HEK293 (cell line): ENCODE measurements at regions not wholly inside any gene's neighbourhood (a gene's known extent, or its start where the extent isn't known, plus 50 kb on each side); places are given as distances from the start of the nearest gene placed in this dataset.
A peak's percentile ranks its signal among the peaks of the same experiment; 100 is the strongest.

ENCODE experiments used
- CTCF ChIA-PET: fragments of 350-600 bp; formaldehyde crosslinking; extraction: SDS; loops from one replicate; lab custom pipeline; 2021; ENCODE audit warnings: antibody characterized with exemption; lab: Yijun Ruan, JAX
- POLR2A ChIA-PET: fragments of 300-600 bp; formaldehyde crosslinking; extraction: SDS; loops from one replicate; lab custom pipeline; 2020; ENCODE audit warnings: antibody characterized with exemption, inconsistent platforms; lab: Yijun Ruan, JAX
- H3K27ac ChIP-seq: fragments of 200-500 bp; sonication (Bioruptor generic); 2 replicates; pipeline ENCODE4 v1.5.1; 2014; ENCODE audit warnings: low read depth, low read length, control low read depth, inconsistent platforms; ENCODE audit errors: extremely low read depth
- H3K36me3 ChIP-seq, 2 experiments: fragments of 200-500 bp in 1 of 2; sonication (Bioruptor generic) in 1 of 2; 1 replicate in 1 of 2; 2 replicates in 1 of 2; pipeline ENCODE4 v1.5.1; 2014 to 2017; ENCODE audit warnings: inconsistent platforms in 2 of 2, low read length in 2 of 2; ENCODE audit not compliant: control insufficient read depth in 2 of 2, insufficient read depth in 1 of 2
- H3K4me1 ChIP-seq: fragments of 200-500 bp; sonication (Bioruptor generic); 2 replicates; pipeline ENCODE4 v1.5.1; 2014; ENCODE audit warnings: mild to moderate bottlenecking, low read length, inconsistent platforms; ENCODE audit not compliant: control insufficient read depth, insufficient read depth
- H3K4me3 ChIP-seq: 2 replicates; pipeline ENCODE4 v1.5.1; 2011; ENCODE audit warnings: low read depth, mild to moderate bottlenecking, control low read depth, low read length, moderate library complexity
- H3K9me3 ChIP-seq: fragments of 200-500 bp; sonication (Bioruptor generic); 2 replicates; pipeline ENCODE4 v1.5.1; 2014; ENCODE audit warnings: low read depth, low read length, inconsistent platforms; ENCODE audit not compliant: control insufficient read depth, insufficient read depth
- GLIS1 ChIP-seq: fragments of 450-650 bp; formaldehyde crosslinking; IDR thresholded peaks from 2 replicates; pipeline ENCODE4 v1.5.1; 2016; ENCODE audit warnings: missing biosample characterization, missing genetic modification characterization
- GLIS2 ChIP-seq: fragments of 450-650 bp; formaldehyde crosslinking; IDR thresholded peaks from 2 replicates; pipeline ENCODE4 v1.5.1; 2016; ENCODE audit warnings: missing biosample characterization, missing genetic modification characterization
- PRDM1 ChIP-seq: fragments of 450-650 bp; formaldehyde crosslinking; IDR thresholded peaks from 2 replicates; pipeline ENCODE4; 2016; ENCODE audit warnings: missing biosample characterization, missing genetic modification characterization
- PRDM2 ChIP-seq: fragments of 450-650 bp; formaldehyde crosslinking; IDR thresholded peaks from 2 replicates; pipeline ENCODE4 v1.5.1; 2016; ENCODE audit warnings: missing biosample characterization, missing genetic modification characterization, borderline replicate concordance
- ZEB2 ChIP-seq: fragments of 450-650 bp; formaldehyde crosslinking; IDR thresholded peaks from 2 replicates; pipeline ENCODE4 v1.5.1; 2016; ENCODE audit warnings: missing biosample characterization, missing genetic modification characterization
- ZNF114 ChIP-seq: fragments of 450-650 bp; formaldehyde crosslinking; IDR thresholded peaks from 2 replicates; pipeline ENCODE4 v1.5.0; 2017; ENCODE audit warnings: missing biosample characterization, missing genetic modification characterization
- ZNF121 ChIP-seq: fragments of 450-650 bp; formaldehyde crosslinking; IDR thresholded peaks from 2 replicates; pipeline ENCODE4 v1.5.1; 2016; ENCODE audit warnings: missing biosample characterization, missing genetic modification characterization
- ZNF133 ChIP-seq: fragments of 450-650 bp; formaldehyde crosslinking; IDR thresholded peaks from 2 replicates; pipeline ENCODE4 v1.5.1; 2016; ENCODE audit warnings: missing biosample characterization, missing genetic modification characterization
- ZNF175 ChIP-seq: fragments of 450-650 bp; formaldehyde crosslinking; IDR thresholded peaks from 2 replicates; pipeline ENCODE4 v1.5.1; 2016; ENCODE audit warnings: missing biosample characterization, missing genetic modification characterization
- ZNF23 ChIP-seq: fragments of 450-650 bp; formaldehyde crosslinking; IDR thresholded peaks from 2 replicates; pipeline ENCODE4 v1.5.1; 2016; ENCODE audit warnings: missing biosample characterization, missing genetic modification characterization, borderline replicate concordance
- ZNF239 ChIP-seq: fragments of 450-650 bp; formaldehyde crosslinking; IDR thresholded peaks from 2 replicates; pipeline ENCODE4 v1.5.1; 2016; ENCODE audit warnings: missing biosample characterization, missing genetic modification characterization
- ZNF266 ChIP-seq: fragments of 450-650 bp; formaldehyde crosslinking; IDR thresholded peaks from 2 replicates; pipeline ENCODE4 v1.5.1; 2016; ENCODE audit warnings: missing biosample characterization, missing genetic modification characterization, low read depth
- ZNF311 ChIP-seq: fragments of 450-650 bp; formaldehyde crosslinking; IDR thresholded peaks from 2 replicates; pipeline ENCODE4 v1.5.1; 2017; ENCODE audit warnings: missing biosample characterization, missing genetic modification characterization, borderline replicate concordance
- ZNF37A ChIP-seq: fragments of 450-650 bp; IDR thresholded peaks from 2 replicates; pipeline ENCODE4 v1.5.1; 2018; ENCODE audit warnings: missing biosample characterization, missing genetic modification characterization
- ZNF571 ChIP-seq: fragments of 450-650 bp; formaldehyde crosslinking; IDR thresholded peaks from 2 replicates; pipeline ENCODE4 v1.5.0; 2017; ENCODE audit warnings: missing biosample characterization, missing genetic modification characterization
- ZNF654 ChIP-seq: fragments of 450-650 bp; formaldehyde crosslinking; IDR thresholded peaks from 2 replicates; pipeline ENCODE4 v1.5.1; 2016; ENCODE audit warnings: low read depth, missing biosample characterization, missing genetic modification characterization
- ZNF658 ChIP-seq: fragments of 450-650 bp; formaldehyde crosslinking; IDR thresholded peaks from 2 replicates; pipeline ENCODE4; 2016; ENCODE audit warnings: missing biosample characterization, missing genetic modification characterization
- ZNF777 ChIP-seq: fragments of 450-650 bp; formaldehyde crosslinking; IDR thresholded peaks from 2 replicates; pipeline ENCODE4 v1.5.1; 2017; ENCODE audit warnings: missing biosample characterization, missing genetic modification characterization, borderline replicate concordance
- ZNF792 ChIP-seq: fragments of 450-650 bp; formaldehyde crosslinking; IDR thresholded peaks from 2 replicates; pipeline ENCODE4 v1.5.1; 2016; ENCODE audit warnings: missing biosample characterization, missing genetic modification characterization
- ZNF837 ChIP-seq: fragments of 450-650 bp; formaldehyde crosslinking; IDR thresholded peaks from 2 replicates; pipeline ENCODE4 v1.5.1; 2016; ENCODE audit warnings: missing biosample characterization, missing genetic modification characterization

- TF ChIP-seq PRDM2 = no peak
- peak; percentile 87 for TF ChIP-seq ZNF654 (tag by site-specific recombination)
- TF ChIP-seq GLIS2 (tag by site-specific recombination) = no peak
- TF ChIP-seq ZNF133 (tag by site-specific recombination) = no peak
These were observed 86.1 kb downstream of the FASLG start (continued) for GRCh38 chr1:172745014-172745413.

DNA sequence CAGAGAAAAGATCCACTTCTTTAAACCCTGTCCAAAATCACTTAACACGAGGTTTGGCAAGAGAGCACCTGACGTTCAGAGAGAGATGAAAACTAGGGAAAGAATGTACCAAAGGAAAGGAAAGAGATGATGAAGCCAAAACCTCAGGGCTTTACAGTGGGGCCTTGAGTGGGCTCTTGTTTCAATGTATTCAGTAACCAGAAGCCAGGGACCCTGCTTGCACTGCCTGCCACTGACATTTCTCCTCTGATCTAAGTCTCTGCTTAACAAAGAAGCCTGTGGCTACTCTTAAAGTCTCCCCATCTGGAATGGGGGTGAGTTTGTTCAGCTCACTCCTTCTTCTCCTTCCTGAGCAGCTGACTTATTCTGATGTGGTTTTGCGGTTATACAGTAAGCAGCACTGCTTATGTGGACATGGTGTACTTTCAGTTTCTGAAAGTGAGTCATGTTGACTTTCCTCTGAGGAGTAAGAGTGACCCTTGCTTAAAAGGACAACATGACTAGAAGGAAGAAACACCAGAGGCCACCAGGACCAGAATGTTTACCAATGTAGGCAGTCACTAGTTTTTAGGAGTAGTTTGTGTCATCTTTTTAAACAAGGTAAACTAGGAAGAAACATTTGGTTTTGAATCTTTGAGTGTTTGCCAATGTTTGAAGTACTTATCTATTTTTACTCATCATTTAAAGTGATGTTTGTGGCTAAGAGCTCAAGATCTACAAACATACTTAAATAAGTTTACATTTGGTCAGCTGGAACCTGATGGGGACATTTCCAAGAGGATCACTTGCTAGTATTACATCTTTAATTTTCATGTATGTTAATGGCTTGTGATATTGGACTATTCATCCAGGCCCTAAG is 87.4 kb downstream of the FASLG start:
- no peak overlapping the region for H3K4me3 ChIP-seq
- no peak overlapping the region for H3K27ac ChIP-seq
- TF ChIP-seq PRDM1 (tag by site-specific recombination) = peak; percentile 75
- TF ChIP-seq ZNF311 (tag by site-specific recombination) = no peak
- no peaks in the 10 kb centered on the region for H3K4me1 ChIP-seq
- ChIA-PET CTCF (interaction anchor here (0.6 to 6.3 kb wide), 7 partner anchors 80 to 684 kb away, joined by 4 to 162 read pairs (median 6); partner anchors contain the start of gene TNFSF4), POLR2A (interaction anchor here (0.6 kb wide), 1 partner anchor 230 kb away, joined by 3 read pairs; no protein-coding TSS in a partner anchor)
- no peaks in the 10 kb centered on the region for H3K36me3 ChIP-seq
- H3K9me3 ChIP-seq = no peaks in the 10 kb centered on the region

- Histone ChIP-seq H3K9me3 (no peaks in the 10 kb centered on the region), H3K4me1 (no peaks in the 10 kb centered on the region), H3K4me3 (no peak overlapping the region), H3K36me3 (no peaks in the 10 kb centered on the region), H3K27ac (no peak overlapping the region)
- ChIA-PET CTCF (no interaction called here), POLR2A (no interaction called here)
- TF ChIP-seq GLIS1 (tag by site-specific recombination) (no peak), ZNF175 (tag by site-specific recombination) (no peak), ZEB2 (no peak), ZNF792 (no peak), ZNF777 (tag by site-specific recombination) (no peak), ZNF37A (tag by site-specific recombination) (no peak), ZNF239 (tag by site-specific recombination) (no peak), ZNF571 (tag by site-specific recombination) (no peak), ZNF658 (tag by site-specific recombination) (no peak), ZNF121 (tag by site-specific recombination) (no peak), ZNF23 (no peak), ZNF311 (tag by site-specific recombination) (no peak), ZNF114 (tag by site-specific recombination) (no peak), ZNF837 (no peak), ZNF266 (tag by site-specific recombination) (no peak)
These were observed 89.3 kb downstream of the FASLG start for GRCh38 chr1:172748201-172748600.
